Fibroblast of lung (primary cell): ENCODE measurements at regions not wholly inside any gene's neighbourhood (a gene's known extent, or its start where the extent isn't known, plus 50 kb on each side); places are given as distances from the start of the nearest gene placed in this dataset.

Experiments used
- CTCF ChIP-seq, 2 donors: IDR thresholded peaks in 1 of 2; conservative IDR thresholded peaks in 1 of 2; 1 replicate in 1 of 2; 2 replicates in 1 of 2; pipeline ENCODE4 v1.5.1; 2011 to 2012; ENCODE audit warnings: low read length in 2 of 2, control low read depth in 1 of 2, inconsistent platforms in 1 of 2, low read depth in 1 of 2, mild to moderate bottlenecking in 1 of 2
- EZH2 ChIP-seq: IDR thresholded peaks from 2 replicates; pipeline ENCODE4 v1.5.1; 2012; ENCODE audit warnings: low read length, control low read depth, mild to moderate bottlenecking; ENCODE audit errors: missing control alignments

GRCh38 chr16:79765431-79765830 lies 164.9 kb upstream of the MAF start:
- TF ChIP-seq CTCF (conservative IDR thresholded peaks at IDR 0.05 in 1 of 2, IDR thresholded peaks at IDR 0.05 in 1 of 2; ENCODE audit: low read depth in 1 of 2, low read length in 2 of 2) (no peak), EZH2 (no peak)
